ENCODE measurements at regions not wholly inside any gene's neighbourhood (a gene's known extent, or its start where the extent isn't known, plus 50 kb on each side); places are given as distances from the start of the nearest gene placed in this dataset.

DNA sequence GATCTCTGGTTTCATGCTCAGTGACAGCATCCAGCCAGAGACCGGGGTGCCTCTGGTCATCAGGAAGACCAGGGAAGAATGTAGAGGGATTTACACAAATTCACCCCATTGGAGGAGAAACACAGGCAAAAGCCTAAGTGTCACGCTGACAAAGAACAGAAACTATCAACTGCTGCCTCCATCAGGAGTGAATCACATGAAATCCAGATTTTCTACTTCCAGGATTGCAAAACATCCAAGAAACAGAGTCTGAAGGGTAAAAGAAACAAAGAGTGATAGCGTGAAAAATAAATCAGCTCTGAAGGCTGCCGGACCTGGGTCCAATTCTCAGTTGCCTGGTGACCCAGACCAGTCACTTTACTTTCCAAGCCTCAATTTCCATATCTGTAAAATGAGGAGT is 136.1 kb upstream of the MAP1LC3B2 start:
- no peak overlapping the region for H2AFZ ChIP-seq (ENCODE audit: control insufficient read depth, low read length)
- no peaks in the 10 kb centered on the region for H3K79me2 ChIP-seq (ENCODE audit: control insufficient read depth, insufficient read depth, low read length)
- DNase-seq (ENCODE audit: low read depth, low spot score) (no peak), FAIRE-seq (no peak)
- no peak overlapping the region for H3K4me3 ChIP-seq (ENCODE audit: control insufficient read depth in 2 of 3, extremely low read depth in 1 of 3, insufficient read depth in 2 of 3, low read depth in 1 of 3, low read length in 3 of 3)
- no peaks in the 10 kb centered on the region for H3K36me3 ChIP-seq (ENCODE audit: control insufficient read depth in 2 of 2, extremely low read depth in 1 of 2, insufficient read depth in 2 of 2, low read length in 2 of 2)
- dilution Hi-C loops (cut with MboI; ENCODE audit: extremely low pct_ligation_motif_present, low sequenced_read_pairs): no loop called here
- no peaks in the 10 kb centered on the region for H4K20me1 ChIP-seq (ENCODE audit: control insufficient read depth, extremely low read depth, insufficient read depth, low read length)
- H3K9me3 ChIP-seq (ENCODE audit: control insufficient read depth, low read depth, low read length): no peaks in the 10 kb centered on the region
- H3K9ac ChIP-seq (ENCODE audit: control insufficient read depth, extremely low read depth, insufficient read depth, low read length): no peak overlapping the region
- no peak overlapping the region for H3K4me2 ChIP-seq (ENCODE audit: control insufficient read depth, extremely low read depth, insufficient read depth, low read depth, low read length)
- no peaks in the 10 kb centered on the region for H3K27me3 ChIP-seq (ENCODE audit: control insufficient read depth, extremely low read depth, insufficient read depth, low read length)
- H3K9me1 ChIP-seq (ENCODE audit: control insufficient read depth, extremely low read depth, insufficient read depth, low read length): no peaks in the 10 kb centered on the region
- no peak overlapping the region for H3K27ac ChIP-seq (ENCODE audit: control insufficient read depth, insufficient read depth, low read length)
- TF ChIP-seq CTCF (optimal IDR thresholded peaks at IDR 0.05 in 1 of 3, IDR thresholded peaks at IDR 0.05 in 1 of 3, conservative IDR thresholded peaks at IDR 0.05 in 1 of 3; ENCODE audit: extremely low read depth in 1 of 3, insufficient read depth in 2 of 3, low read length in 3 of 3): no peak
- TF ChIP-seq EZH2 (IDR thresholded peaks at IDR 0.05; ENCODE audit: low read length): no peak
- peaks cover 25% of the 10 kb centered on the region for H3K4me1 ChIP-seq (ENCODE audit: control insufficient read depth, extremely low read depth, insufficient read depth, low read length)

GRCh38 chr12:116425256-116426193 is 133.7 kb upstream of the MAP1LC3B2 start:
- dilution Hi-C loops (cut with MboI; ENCODE audit: extremely low pct_ligation_motif_present, low sequenced_read_pairs): no loop called here
- Histone ChIP-seq H3K79me2 (ENCODE audit: control insufficient read depth, insufficient read depth, low read length) (no peaks in the 10 kb centered on the region), H3K4me3 (ENCODE audit: control insufficient read depth in 2 of 3, extremely low read depth in 1 of 3, insufficient read depth in 2 of 3, low read depth in 1 of 3, low read length in 3 of 3) (peak overlapping the region in 1 of 3 experiments; percentile 5), H3K9me3 (ENCODE audit: control insufficient read depth, low read depth, low read length) (no peaks in the 10 kb centered on the region), H3K4me2 (ENCODE audit: control insufficient read depth, extremely low read depth, insufficient read depth, low read depth, low read length) (peak overlapping the region; percentile 51), H3K4me1 (ENCODE audit: control insufficient read depth, extremely low read depth, insufficient read depth, low read length) (peaks cover 25% of the 10 kb centered on the region), H3K9me1 (ENCODE audit: control insufficient read depth, extremely low read depth, insufficient read depth, low read length) (no peaks in the 10 kb centered on the region), H3K9ac (ENCODE audit: control insufficient read depth, extremely low read depth, insufficient read depth, low read length) (peak overlapping the region; percentile 41), H3K27ac (ENCODE audit: control insufficient read depth, insufficient read depth, low read length) (peak overlapping the region; percentile 67), H4K20me1 (ENCODE audit: control insufficient read depth, extremely low read depth, insufficient read depth, low read length) (no peaks in the 10 kb centered on the region), H2AFZ (ENCODE audit: control insufficient read depth, low read length) (peak overlapping the region; percentile 60), H3K27me3 (ENCODE audit: control insufficient read depth, extremely low read depth, insufficient read depth, low read length) (no peaks in the 10 kb centered on the region), H3K36me3 (ENCODE audit: control insufficient read depth in 2 of 2, extremely low read depth in 1 of 2, insufficient read depth in 2 of 2, low read length in 2 of 2) (no peaks in the 10 kb centered on the region)
- TF ChIP-seq CTCF (optimal IDR thresholded peaks at IDR 0.05 in 1 of 3, IDR thresholded peaks at IDR 0.05 in 1 of 3, conservative IDR thresholded peaks at IDR 0.05 in 1 of 3; ENCODE audit: extremely low read depth in 1 of 3, insufficient read depth in 2 of 3, low read length in 3 of 3): no peak
- TF ChIP-seq EZH2 (IDR thresholded peaks at IDR 0.05; ENCODE audit: low read length): no peak
- DNase-seq (ENCODE audit: low read depth, low spot score): no peak
- FAIRE-seq: no peak
